Stimulated activated CD4-positive, alpha-beta T cell treated with anti-CD3 and anti-CD28 coated beads, Interleukin-15, amount 100 ng/mL, for 24 hours (primary cell): ENCODE measurements at regions not wholly inside any gene's neighbourhood (a gene's known extent, or its start where the extent isn't known, plus 50 kb on each side); places are given as distances from the start of the nearest gene placed in this dataset.
"Not testable (repeated sequence)": the region's sequence is repeated elsewhere in the genome, so short reads cannot be mapped to it uniquely, and the experiment has no call there.

Experiments
- DNase-seq: peaks from one replicate; pipeline ENCODE4 v3.0.0-alpha.2; 2020

DNA sequence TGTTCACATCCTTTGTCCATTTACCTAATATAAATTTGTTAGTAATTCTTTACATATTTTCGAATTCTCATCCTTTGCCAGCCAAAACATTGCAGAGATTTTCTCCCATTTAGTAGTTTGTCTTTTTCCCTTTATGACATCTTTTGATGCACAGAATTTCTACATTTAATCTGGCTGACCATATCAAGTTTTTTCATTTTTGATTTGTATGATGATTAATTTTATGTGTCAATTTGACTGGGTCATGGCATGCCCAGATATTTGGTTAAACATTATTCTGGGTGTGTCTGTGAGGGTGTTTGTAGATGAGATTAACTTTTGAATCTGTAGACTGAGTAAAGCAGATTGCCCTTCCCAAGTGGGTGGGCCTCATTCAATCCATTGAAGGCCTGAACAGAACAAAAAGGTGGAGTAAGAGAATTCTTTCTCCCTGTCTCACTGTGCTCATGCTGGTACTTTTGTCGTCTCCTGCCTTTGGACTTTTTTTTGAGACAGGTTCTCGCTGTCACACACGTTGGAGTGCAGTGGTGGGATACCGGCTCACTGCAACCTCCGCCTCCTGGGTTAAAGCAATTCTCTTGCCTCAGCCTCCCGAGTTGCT lies 72.1 kb upstream of the EPB41L1 start:
- DNase-seq, result no peak

DNA sequence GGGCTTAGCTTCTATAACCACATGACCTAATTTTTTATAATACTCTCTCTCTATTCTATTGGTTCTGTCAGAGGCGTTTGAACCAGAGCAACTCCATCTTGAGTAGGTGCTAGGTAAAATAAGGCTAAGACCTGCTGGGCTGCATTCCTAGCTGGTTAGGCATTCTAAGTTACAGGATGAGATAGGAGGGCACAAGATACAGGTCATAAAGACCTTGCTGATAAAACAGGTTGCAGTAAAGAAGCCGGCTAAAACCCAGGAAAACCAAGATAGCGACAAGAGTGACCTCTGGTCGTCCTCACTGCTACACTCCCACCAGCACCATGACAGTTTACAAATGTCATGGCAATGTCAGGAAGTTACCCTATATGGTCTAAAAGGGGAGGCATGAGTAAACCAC lies 71.3 kb upstream of the EPB41L1 start:
- DNase-seq, result not testable (repeated sequence)

DNA sequence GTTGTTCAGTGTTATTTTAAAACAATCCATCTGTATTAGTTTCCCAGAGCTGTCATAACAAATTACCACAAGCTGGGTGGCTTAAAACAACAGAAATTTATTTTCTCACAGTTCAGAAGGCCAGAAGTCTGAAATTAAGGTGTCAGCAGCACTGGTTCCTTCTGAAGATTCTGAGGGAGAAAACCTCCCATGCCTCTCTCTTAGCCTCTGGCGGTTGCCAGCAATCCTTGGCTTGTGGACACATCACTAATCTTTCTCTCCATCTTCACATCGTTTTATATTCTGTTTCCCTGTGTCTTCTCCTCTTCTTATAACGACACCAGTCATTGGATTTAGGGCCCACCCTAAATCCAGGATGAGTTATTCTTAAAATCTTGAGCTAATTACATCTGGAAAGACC lies 70.2 kb upstream of the EPB41L1 start:
- DNase-seq, result no peak

DNA sequence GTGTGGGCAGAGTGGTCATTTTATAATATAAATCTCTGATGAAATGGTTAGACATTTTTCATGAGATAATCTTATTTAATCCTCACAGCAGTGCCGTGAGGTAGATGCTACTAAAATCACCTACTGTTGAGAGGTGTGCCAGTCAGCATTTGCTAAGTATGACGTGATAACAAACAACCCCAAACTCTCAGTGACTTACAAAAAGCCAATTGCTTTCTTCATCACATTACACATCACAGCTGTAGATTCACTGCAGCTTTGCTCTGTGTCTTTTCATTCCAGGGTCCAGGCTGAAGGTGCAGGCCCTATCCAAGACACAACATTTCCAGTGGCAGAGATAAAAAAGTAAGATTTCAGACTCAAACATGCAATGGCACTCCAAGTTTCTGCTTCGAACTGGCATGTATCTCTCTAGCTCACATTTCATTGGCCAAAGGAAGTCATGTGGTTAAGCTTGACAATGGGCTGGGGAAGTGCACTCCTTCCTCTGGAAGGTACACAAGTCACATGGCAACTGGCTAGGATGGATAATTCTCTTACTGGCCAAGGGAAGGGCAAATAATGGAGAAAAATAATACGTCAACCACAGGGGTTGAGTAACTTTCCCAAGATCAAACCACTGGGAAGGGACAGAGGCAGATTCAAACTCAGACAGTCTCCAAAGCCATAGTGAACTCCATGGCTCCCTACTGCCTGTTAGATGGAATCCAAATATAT lies 69.5 kb upstream of the EPB41L1 start:
- no peak for DNase-seq

DNA sequence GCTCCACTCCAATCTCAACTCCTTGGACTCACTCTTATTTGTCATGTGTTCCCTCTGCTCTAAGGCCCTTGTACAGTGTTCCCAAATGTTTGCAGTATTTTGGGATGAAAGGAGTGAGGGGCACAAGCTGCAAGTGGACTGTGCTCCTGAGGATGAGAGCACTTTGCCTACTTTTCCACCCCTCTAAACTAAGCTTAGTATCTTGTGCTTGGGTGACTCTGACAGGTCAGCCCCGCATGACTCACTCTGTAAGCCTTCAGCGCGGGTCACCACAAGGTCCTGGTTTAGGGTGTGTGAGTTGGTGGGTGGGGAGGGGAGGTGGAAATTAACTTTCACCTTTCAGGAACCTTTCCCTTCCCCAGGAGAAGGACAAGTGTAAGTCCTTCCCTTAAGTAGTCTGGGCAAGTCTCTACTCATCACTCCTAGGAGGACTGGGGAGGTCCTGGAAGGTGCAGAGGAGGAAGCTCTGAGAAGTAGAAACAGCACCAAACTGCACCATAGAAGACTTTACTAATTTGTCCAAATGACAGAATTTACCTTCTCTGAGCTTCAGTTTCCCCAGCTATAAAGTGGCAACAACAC lies 68.8 kb upstream of the EPB41L1 start:
- DNase-seq, result no peak

DNA sequence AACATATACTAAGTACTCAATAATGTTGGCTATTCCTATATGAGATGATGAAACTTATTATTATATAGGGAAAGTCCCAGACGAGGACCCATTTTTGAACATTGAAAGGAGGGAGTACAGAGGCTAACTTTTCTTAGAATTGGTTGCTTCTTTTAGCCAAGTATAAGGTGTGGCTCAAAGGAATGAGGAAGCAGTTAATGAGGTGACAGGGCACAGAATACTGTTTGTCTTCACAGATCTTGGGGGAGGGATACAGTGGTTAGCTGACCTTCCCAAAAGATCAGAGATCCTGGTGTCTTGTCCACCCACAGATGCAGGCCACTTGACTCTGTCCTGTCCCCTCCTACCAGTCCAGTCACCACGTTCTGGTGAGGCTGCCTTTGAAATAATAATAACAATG lies 67.8 kb upstream of the EPB41L1 start:
- DNase-seq, result no peak

DNA sequence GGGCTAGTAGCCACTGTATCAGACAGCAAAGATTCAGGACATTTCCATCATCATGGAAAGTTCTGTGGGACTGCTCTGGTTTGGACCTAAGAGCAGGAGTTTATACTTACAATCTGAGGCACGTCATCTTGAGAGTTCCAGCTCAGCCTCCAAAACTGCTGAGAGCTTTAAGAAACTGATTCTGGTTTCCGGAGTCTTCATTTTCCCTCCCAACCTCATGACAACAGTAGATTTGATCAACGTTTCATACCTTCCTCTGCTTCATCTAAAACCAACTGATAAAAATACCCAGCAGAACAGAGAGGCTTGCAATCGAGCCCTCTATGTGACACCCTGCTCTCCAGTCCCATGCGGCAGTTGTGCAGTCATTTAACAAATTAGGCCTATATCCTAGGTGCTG lies 64.3 kb upstream of the EPB41L1 start:
- DNase-seq, result no peak

DNA sequence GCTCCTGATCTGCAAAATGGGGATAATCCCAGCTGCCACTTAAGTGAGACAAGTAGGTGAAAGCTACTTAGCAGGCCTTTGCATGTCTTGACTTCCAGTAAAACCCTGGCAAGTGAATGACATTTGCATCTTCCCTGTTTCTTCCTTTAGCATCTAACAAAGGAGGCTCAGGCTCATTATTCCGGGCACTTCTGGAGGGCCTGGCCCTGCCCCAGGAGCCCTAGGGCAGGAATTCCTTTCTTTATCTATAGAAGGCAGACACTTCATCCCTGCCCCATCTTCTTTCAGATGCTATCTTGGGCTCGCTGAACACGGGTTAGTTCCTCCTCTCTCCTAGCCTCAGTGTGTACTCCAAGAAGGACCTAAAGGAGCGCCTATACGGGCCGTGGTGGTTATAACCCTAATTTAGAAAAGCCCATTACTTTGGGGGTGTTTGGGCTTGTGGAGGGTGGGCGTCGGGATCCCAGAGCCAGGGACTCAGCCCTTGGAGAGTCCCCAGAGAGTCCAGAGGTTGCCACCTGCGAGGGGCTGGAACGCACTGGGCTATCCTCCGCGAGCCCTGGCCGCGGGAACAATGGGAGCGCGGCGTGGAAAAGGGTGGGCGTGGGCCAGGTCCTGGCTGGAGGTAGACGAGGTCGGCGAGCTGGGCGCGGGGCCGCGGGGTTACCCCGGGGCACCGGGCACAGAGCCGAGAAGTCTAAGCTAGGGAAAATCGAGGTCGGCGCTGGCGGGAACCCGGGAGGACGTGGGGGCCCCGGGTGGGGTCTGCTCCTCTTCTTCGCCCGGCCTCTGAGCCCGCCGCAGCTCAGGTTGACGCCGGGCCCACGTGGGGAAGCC lies 62.8 kb upstream of the EPB41L1 start:
- no peak for DNase-seq

DNA sequence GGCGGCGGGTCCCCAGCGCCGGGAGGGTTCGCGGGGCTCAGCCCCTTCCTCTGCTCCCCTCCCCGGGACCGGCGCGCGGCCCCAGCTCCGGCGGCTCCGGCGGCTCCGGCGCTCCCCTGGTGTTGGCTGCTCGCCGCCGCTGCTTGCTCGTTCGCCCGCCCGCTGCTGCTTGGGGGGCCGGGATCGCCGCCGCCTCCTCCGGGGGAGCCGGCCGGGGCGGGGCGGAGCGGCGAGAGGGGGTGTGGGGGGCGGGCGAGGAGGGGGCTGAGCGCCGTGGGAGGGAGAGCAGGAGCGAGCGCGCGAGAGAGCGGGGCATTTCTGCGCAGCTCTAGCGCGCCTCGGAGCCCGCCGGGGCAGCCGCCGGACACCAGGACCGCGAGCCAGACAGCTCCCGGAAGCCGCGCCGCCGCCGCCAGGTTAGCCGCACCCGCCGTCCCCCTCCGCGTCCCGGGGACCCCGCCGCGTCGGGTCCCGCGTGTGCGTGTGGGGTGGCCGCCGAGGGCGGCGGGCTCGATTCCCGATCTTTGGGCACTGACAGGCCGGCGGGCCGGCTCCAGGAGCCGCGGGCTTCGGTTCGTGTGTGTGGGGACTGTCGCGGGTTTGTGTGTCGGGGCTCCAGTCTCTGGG lies 62.0 kb upstream of the EPB41L1 start:
- peak; percentile 33 for DNase-seq

DNA sequence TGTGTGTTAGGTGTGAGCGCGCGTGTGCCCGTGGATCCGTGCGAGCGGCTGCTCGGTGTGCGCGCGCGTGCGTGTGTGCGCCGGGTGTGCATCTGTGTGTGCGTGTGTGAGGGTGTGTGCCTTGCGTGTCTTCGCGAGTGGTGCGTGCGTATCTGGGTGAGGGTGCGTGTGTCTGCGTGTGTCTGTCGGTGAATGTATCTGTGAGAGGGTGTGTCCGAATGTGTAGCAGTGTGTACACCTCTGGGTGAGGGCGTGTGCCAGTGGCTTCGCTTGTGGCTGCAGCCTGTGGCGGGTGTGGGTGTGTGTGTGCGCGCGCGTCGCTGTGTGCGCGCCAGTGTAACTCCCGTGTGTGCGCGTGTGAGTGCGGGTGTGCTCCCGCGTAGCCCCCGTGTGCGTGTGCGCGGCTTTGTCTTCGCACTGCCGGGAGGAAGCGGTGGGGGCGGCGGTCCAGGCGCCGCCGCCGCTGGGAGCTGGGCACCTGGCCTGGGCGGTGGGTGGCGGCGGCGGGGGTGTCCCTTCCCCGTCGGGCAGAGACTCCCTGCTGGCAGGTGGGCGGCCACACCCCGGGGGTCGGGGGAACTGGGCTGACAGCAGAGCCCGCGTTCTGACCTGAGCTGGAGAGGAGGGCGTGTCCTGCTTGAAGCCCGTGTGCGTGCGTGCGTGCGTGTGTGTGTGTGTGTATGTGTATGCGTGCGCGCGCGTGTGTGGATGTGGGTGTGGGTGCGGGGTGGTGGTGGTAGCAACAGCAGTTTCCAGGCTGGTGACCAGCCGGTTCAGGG lies 61.3 kb upstream of the EPB41L1 start:
- DNase-seq, result peak; percentile 56

DNA sequence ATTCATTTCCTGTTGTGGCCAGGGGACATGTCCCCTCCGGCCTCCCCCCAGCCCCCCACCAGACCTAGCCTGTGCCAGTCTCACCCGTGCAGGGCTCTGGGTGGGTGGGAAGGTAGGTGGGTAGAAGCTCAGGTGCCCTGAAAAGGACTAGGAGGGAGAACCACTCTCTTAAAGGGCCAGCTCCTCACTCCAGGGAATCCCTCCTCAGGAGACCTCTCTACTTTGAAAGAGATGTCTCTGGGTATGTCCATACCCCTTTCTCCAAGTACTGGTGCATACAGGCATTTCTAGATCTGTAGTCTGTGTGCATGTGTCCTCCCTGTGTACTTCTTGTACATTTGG lies 60.8 kb upstream of the EPB41L1 start:
- no peak for DNase-seq

DNA sequence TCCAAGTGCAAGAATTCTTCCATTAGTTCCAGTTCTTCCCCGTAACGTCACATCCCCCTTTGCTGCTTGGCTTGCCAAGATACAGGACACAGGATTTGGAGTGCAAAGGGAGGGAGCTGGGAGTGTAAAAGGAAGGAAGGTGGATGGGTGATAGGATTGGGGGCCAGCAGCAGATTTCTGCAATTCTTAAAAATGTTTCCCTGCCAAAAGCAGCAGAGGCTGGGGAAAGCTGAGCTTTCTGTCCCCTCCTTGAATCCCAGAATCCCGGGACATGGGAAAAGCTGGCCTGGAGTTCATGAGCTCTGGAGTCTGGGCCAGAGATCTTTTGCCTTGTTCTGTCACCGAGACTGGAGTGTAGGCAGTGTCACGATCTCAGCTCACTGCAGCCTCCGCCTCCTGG lies 60.0 kb upstream of the EPB41L1 start:
- DNase-seq, result no peak

DNA sequence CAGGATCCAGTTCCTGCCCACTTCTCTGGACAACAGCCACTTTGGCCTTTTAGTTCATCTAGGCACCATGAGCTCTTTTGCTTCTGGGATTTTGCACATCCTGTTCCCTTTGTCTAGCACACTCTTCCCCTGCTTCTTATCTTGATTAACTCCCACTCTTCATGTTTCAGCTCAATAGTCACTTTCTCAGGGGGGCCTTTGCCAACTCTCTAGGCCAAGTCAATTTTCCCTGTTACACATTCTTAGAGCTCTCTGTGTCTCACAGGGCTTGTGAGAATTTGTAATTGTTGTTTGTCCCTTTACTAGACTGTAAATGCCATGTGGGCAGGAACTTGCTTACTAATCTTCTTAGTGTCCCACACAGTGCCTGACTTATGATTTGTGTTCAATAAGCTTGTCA lies 58.1 kb upstream of the EPB41L1 start:
- DNase-seq, result no peak

DNA sequence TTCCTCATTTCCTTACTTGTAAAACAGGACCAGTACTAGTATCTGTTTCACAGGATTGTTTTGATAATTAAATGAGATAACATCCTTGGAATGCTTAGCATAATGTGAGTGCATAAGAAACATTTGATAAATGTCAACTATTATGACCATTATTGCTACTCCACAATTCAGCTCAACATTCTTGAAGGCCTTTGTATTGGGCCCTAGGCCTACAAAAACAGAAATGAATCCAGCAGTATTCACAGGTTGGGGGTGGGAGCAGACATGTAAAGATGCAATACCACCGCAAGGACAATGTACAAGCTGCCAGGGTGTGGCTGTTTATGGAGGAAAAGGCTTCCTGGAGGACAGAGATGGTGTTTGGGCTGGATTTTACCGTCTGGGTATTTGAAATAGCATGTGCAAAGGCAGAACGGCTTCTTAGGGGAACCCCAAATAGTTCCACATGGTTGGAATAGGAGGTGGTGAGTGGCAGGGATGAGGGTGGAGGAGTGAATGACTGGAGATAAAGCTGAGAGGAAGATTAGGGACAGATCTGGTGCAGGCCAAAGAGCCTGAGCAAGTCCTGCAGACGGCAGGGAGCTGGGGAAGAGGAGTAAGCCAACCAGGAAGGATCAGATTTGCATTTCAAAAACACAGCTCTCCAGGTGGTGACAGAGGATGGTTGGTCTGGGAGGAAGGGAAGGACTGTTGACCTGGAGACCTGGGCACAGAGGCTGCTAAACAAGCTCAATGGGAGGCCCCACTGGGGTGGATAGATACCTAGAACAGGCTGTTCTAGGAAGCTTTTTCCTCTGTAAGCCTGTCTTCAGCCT lies 57.0 kb upstream of the EPB41L1 start:
- no peak for DNase-seq

DNA sequence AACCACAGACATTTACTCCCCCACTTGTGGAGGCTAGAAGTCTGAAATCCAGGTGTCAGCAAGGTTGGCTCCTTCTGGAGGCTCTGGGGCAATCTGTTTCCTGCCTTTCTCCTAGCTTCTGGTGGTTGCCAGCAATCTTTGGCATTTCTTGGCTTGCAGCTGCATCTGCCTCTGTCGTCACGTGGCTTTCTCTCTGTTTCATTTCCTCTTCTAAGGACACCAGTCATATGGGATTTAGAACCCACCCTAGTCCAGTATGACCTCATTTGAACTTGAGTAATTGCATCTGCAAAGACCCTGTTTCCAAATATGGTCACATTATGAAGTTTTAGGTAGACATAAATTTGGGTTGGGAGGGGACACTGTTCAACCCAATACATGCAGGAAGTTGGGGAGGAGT lies 56.2 kb upstream of the EPB41L1 start:
- DNase-seq, result no peak

DNA sequence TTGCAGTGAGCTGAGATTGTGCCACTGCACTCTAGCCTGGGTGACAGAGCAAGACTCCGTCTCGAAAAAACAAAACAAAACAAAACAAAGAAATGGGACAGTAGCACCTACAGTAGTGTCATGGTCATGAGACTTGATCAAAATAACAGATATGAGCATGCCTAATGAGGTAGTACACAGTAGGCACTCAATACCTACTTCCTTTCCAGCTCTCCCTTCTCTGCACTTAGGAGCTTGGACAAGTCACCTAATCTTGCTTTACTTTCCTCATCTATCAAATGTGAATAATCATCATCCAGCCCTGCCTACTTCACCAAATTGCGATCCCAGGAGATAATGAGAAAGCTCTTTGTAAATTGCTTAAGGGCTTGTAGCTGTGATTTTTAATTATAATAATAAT lies 55.4 kb upstream of the EPB41L1 start:
- DNase-seq, result no peak

DNA sequence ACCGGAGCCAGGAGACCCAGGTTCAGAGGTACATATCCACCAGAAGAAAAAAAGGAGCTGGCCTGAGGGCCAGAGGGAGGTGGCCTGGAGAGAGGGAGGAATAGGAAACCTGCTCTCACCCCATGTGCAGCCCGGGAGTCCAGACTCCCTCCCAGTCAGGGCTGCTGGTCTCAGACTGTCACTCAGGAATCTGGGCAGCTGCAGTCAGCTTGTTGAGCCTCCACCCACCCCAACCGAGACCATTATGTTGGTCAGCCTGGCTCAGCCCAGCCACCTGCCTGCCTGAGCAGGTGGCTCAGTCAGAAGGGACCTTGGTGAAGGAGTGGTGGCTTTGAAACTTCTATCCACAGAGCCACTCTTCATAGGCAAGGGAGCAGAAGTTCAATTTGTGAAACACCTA lies 53.3 kb upstream of the EPB41L1 start:
- DNase-seq, result no peak

DNA sequence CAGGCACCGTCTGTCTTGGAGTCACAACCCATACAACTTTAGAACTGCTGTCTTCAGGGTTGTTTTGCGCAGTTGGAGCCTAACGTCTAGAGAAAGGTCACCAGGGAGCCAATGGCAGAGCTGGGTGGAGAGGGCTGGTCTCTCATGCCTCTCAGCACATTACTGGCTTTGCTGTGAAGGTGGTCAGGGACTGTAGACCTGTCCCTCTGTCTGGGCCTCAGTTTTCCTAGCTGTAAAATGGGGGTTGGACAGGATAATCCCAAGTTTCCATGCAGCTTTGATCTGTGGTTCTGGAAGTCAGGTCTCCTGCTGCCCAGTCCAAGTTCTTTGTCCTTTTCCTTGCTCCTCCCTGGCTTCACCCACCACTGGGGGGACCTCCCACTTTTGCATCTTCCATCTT lies 52.2 kb upstream of the EPB41L1 start:
- no peak for DNase-seq

DNA sequence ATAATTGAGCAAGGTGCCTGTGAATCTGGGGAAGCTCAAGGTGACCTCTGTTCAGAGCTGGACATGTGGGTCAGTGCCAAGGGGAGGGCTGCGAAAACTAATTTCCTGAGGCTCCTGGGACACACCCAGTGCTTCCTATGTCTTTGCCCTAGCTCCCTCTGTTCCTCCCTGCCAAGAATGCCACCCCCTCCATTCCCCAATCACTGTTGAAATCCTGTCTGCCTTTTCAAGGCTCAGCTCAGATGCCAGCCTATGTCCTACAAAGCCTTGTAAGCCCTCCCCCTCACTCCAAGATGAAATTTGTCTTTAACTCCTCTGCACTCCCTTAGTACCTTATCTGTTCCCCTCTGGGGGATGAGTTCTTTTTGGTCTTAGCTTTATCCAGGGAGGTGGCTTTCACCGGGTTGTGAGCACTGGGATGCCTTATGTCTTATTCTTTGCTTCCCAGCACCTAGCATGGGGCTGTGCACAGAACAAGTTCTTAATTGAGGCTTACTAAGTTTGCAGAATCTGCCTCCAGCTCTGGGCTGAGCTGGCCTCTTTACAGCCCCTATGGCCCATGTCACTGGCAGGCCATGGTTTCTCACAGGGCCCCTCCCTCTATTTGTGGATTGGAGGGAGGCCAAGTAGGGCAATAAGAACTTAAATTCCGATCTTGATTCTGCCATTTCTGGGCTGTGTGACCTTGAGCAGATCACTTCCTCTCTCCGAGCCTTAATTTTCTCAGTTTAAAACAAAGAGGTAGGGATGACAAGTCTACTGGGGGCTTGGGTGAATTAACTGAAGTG lies 51.5 kb upstream of the EPB41L1 start:
- DNase-seq, result no peak

DNA sequence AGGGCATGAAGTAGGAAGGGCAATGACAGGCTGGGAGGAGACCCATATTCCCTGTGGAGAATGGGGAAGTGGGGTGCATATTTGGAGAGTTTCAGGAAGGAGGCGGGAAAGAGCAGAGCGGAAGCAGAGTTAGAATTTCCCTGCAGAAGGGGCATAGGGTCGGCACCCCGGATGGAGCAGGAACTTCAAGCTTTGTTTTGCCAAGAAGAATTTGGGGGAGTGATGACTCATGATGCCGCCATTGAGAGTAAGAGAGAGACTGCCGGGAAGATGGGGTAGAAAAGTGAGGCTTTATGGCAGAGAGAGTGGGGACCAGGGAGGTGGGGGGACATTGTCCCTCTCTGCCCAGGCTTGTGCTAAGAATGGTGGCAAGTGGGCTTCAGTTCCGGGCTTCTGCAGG lies 50.3 kb upstream of the EPB41L1 start:
- DNase-seq, result no peak
